Activated CD4-positive, alpha-beta T cell treated with anti-CD3 and anti-CD28 coated beads, Interleukin-2, amount 10 ng/mL, durations not matched to agents 7 days and 5 days (primary cell): ENCODE measurements at regions not wholly inside any gene's neighbourhood (a gene's known extent, or its start where the extent isn't known, plus 50 kb on each side); places are given as distances from the start of the nearest gene placed in this dataset.

Experiments used
- CTCF ChIA-PET: fragments of 350-600 bp; sonication (Branson Sonifier 250); formaldehyde crosslinking; loops from one replicate; lab custom pipeline; 2021; ENCODE audit warnings: antibody characterized with exemption; lab: Charles Lee
- POLR2A ChIA-PET: fragments of 350-600 bp; sonication (Branson Sonifier 250); formaldehyde crosslinking; loops from one replicate; lab custom pipeline; 2021; ENCODE audit warnings: antibody characterized with exemption; lab: Charles Lee
- DNase-seq: peaks from one replicate; pipeline ENCODE4 v3.0.0-alpha.2; 2020
- H3K27ac Mint-ChIP-seq: one replicate; pipeline ENCODE4 v1.8.0; 2021; ENCODE audit warnings: mild to moderate bottlenecking, moderate library complexity, mixed read lengths
- H3K27me3 Mint-ChIP-seq: one replicate; pipeline ENCODE4 v1.8.0; 2021; ENCODE audit warnings: mixed read lengths
- H3K36me3 Mint-ChIP-seq: one replicate; pipeline ENCODE4 v1.8.0; 2021; ENCODE audit warnings: low read depth, mixed read lengths
- H3K4me1 Mint-ChIP-seq: one replicate; pipeline ENCODE4 v1.8.0; 2021; ENCODE audit warnings: mixed read lengths
- H3K4me3 Mint-ChIP-seq: one replicate; pipeline ENCODE4 v1.8.0; 2021; ENCODE audit warnings: mild to moderate bottlenecking, moderate library complexity, mixed read lengths
- H3K9me3 Mint-ChIP-seq: one replicate; pipeline ENCODE4 v1.8.0; 2021; ENCODE audit warnings: mixed read lengths

GRCh38 chr16:76791151-76791550, 399.8 kb upstream of the MON1B start:
- no peak overlapping the region for H3K4me3 Mint-ChIP-seq
- no peaks in the 10 kb centered on the region for H3K27me3 Mint-ChIP-seq
- POLR2A ChIA-PET, result no interaction called here
- CTCF ChIA-PET, result no interaction called here
- no peaks in the 10 kb centered on the region for H3K4me1 Mint-ChIP-seq
- H3K9me3 Mint-ChIP-seq, result no peaks in the 10 kb centered on the region
- no peaks in the 10 kb centered on the region for H3K36me3 Mint-ChIP-seq
- DNase-seq, result no peak
- no peak overlapping the region for H3K27ac Mint-ChIP-seq

GRCh38 chr16:76796416-76796815, 394.6 kb upstream of the MON1B start:
- no peaks in the 10 kb centered on the region for H3K9me3 Mint-ChIP-seq
- no peaks in the 10 kb centered on the region for H3K27me3 Mint-ChIP-seq
- H3K27ac Mint-ChIP-seq, result no peak overlapping the region
- H3K4me3 Mint-ChIP-seq, result no peak overlapping the region
- no peak for DNase-seq
- H3K4me1 Mint-ChIP-seq, result no peaks in the 10 kb centered on the region
- ChIA-PET POLR2A (no interaction called here), CTCF (interaction anchor here (0.7 kb wide), 1 partner anchor 139 kb away, joined by 3 read pairs; no protein-coding TSS in a partner anchor)
- H3K36me3 Mint-ChIP-seq, result no peaks in the 10 kb centered on the region

- POLR2A ChIA-PET, result no interaction called here
- no peak overlapping the region for H3K4me3 Mint-ChIP-seq
- peaks cover 2% of the 10 kb centered on the region for H3K9me3 Mint-ChIP-seq
- H3K27ac Mint-ChIP-seq, result no peak overlapping the region
- no peak for DNase-seq
- H3K36me3 Mint-ChIP-seq, result no peaks in the 10 kb centered on the region
- H3K4me1 Mint-ChIP-seq, result no peaks in the 10 kb centered on the region
- CTCF ChIA-PET, result no interaction called here
- no peaks in the 10 kb centered on the region for H3K27me3 Mint-ChIP-seq
Measured at GRCh38 chr16:76796978-76797377, 394.0 kb upstream of the MON1B start.

GRCh38 chr16:76797457-76797856, 393.5 kb upstream of the MON1B start:
- H3K4me1 Mint-ChIP-seq, result no peaks in the 10 kb centered on the region
- no peak overlapping the region for H3K4me3 Mint-ChIP-seq
- POLR2A ChIA-PET, result no interaction called here
- no peak for DNase-seq
- no peak overlapping the region for H3K27ac Mint-ChIP-seq
- H3K27me3 Mint-ChIP-seq, result no peaks in the 10 kb centered on the region
- H3K36me3 Mint-ChIP-seq, result no peaks in the 10 kb centered on the region
- CTCF ChIA-PET, result no interaction called here
- peaks cover 4% of the 10 kb centered on the region for H3K9me3 Mint-ChIP-seq

GRCh38 chr16:76800196-76800595, 390.8 kb upstream of the MON1B start:
- Mint-ChIP-seq H3K27me3 (no peaks in the 10 kb centered on the region), H3K4me3 (no peak overlapping the region), H3K27ac (no peak overlapping the region), H3K4me1 (no peaks in the 10 kb centered on the region), H3K9me3 (peaks cover 9% of the 10 kb centered on the region), H3K36me3 (no peaks in the 10 kb centered on the region)
- ChIA-PET POLR2A (no interaction called here), CTCF (no interaction called here)
- DNase-seq, result no peak

- Mint-ChIP-seq H3K27me3 (no peaks in the 10 kb centered on the region), H3K4me1 (no peaks in the 10 kb centered on the region), H3K4me3 (no peak overlapping the region), H3K27ac (no peak overlapping the region), H3K36me3 (no peaks in the 10 kb centered on the region), H3K9me3 (peaks cover 9% of the 10 kb centered on the region)
- DNase-seq, result no peak
- CTCF ChIA-PET, result no interaction called here
- POLR2A ChIA-PET, result no interaction called here
Measured at GRCh38 chr16:76801357-76801756, 389.6 kb upstream of the MON1B start.

GRCh38 chr16:76816475-76816874, 374.5 kb upstream of the MON1B start:
- DNase-seq, result no peak
- Mint-ChIP-seq H3K9me3 (peaks cover 12% of the 10 kb centered on the region), H3K4me1 (no peaks in the 10 kb centered on the region), H3K4me3 (no peak overlapping the region), H3K27me3 (no peaks in the 10 kb centered on the region), H3K27ac (no peak overlapping the region), H3K36me3 (no peaks in the 10 kb centered on the region)
- ChIA-PET CTCF (interaction anchor here (0.6 kb wide), 1 partner anchor 98 kb away, joined by 3 read pairs; no protein-coding TSS in a partner anchor), POLR2A (no interaction called here)

- no peak for DNase-seq
- ChIA-PET CTCF (no interaction called here), POLR2A (no interaction called here)
- Mint-ChIP-seq H3K4me3 (no peak overlapping the region), H3K36me3 (no peaks in the 10 kb centered on the region), H3K9me3 (peaks cover 10% of the 10 kb centered on the region), H3K27me3 (no peaks in the 10 kb centered on the region), H3K4me1 (no peaks in the 10 kb centered on the region), H3K27ac (no peak overlapping the region)
Measured at GRCh38 chr16:76818606-76819181, 372.3 kb upstream of the MON1B start.

- Mint-ChIP-seq H3K36me3 (no peaks in the 10 kb centered on the region), H3K4me1 (no peaks in the 10 kb centered on the region), H3K4me3 (no peak overlapping the region), H3K27me3 (no peaks in the 10 kb centered on the region), H3K9me3 (peaks cover 10% of the 10 kb centered on the region), H3K27ac (no peak overlapping the region)
- POLR2A ChIA-PET, result no interaction called here
- DNase-seq, result no peak
- CTCF ChIA-PET, result no interaction called here
Measured at GRCh38 chr16:76819226-76819916, 371.6 kb upstream of the MON1B start.

- Mint-ChIP-seq H3K4me3 (no peak overlapping the region), H3K27me3 (no peaks in the 10 kb centered on the region), H3K9me3 (peaks cover 6% of the 10 kb centered on the region), H3K4me1 (no peaks in the 10 kb centered on the region), H3K27ac (no peak overlapping the region), H3K36me3 (no peaks in the 10 kb centered on the region)
- POLR2A ChIA-PET, result no interaction called here
- no peak for DNase-seq
- CTCF ChIA-PET, result no interaction called here
Measured at GRCh38 chr16:76824221-76824620, 366.8 kb upstream of the MON1B start.

- no peaks in the 10 kb centered on the region for H3K4me1 Mint-ChIP-seq
- H3K27ac Mint-ChIP-seq, result no peak overlapping the region
- POLR2A ChIA-PET, result no interaction called here
- no peaks in the 10 kb centered on the region for H3K27me3 Mint-ChIP-seq
- peaks cover 5% of the 10 kb centered on the region for H3K9me3 Mint-ChIP-seq
- CTCF ChIA-PET, result no interaction called here
- H3K36me3 Mint-ChIP-seq, result no peaks in the 10 kb centered on the region
- no peak for DNase-seq
- H3K4me3 Mint-ChIP-seq, result no peak overlapping the region
Measured at GRCh38 chr16:76824791-76825190, 366.2 kb upstream of the MON1B start.

GRCh38 chr16:76835339-76835738, 355.7 kb upstream of the MON1B start:
- no peak for DNase-seq
- Mint-ChIP-seq H3K27ac (no peak overlapping the region), H3K4me1 (no peaks in the 10 kb centered on the region), H3K4me3 (no peak overlapping the region), H3K9me3 (peaks cover 7% of the 10 kb centered on the region), H3K27me3 (no peaks in the 10 kb centered on the region), H3K36me3 (no peaks in the 10 kb centered on the region)
- POLR2A ChIA-PET, result no interaction called here
- CTCF ChIA-PET, result no interaction called here

GRCh38 chr16:76835779-76836300, 355.1 kb upstream of the MON1B start:
- POLR2A ChIA-PET, result no interaction called here
- CTCF ChIA-PET, result no interaction called here
- H3K36me3 Mint-ChIP-seq, result no peaks in the 10 kb centered on the region
- H3K4me1 Mint-ChIP-seq, result no peaks in the 10 kb centered on the region
- no peak overlapping the region for H3K4me3 Mint-ChIP-seq
- no peak overlapping the region for H3K27ac Mint-ChIP-seq
- H3K9me3 Mint-ChIP-seq, result peaks cover 7% of the 10 kb centered on the region
- DNase-seq, result no peak
- H3K27me3 Mint-ChIP-seq, result no peaks in the 10 kb centered on the region
